KMS-11 (cell line): ENCODE measurements at regions not wholly inside any gene's neighbourhood (a gene's known extent, or its start where the extent isn't known, plus 50 kb on each side); places are given as distances from the start of the nearest gene placed in this dataset.

Experiments used
- H2AFZ ChIP-seq: fragments of 200-600 bp; sonication (generic); 2 replicates; pipeline ENCODE4 v1.6.1; 2016; ENCODE audit warnings: antibody characterized with exemption, mixed run types, low read depth
- H3K27ac ChIP-seq: fragments of 200-600 bp; sonication (generic); 2 replicates; pipeline ENCODE4 v1.6.1; 2016; ENCODE audit warnings: mild to moderate bottlenecking, mixed run types
- H3K27me3 ChIP-seq: fragments of 200-600 bp; sonication (generic); 2 replicates; pipeline ENCODE4 v1.6.1; 2017; ENCODE audit warnings: mild to moderate bottlenecking, low read depth, mixed run types, moderate library complexity; ENCODE audit not compliant: insufficient read depth
- H3K36me3 ChIP-seq: fragments of 200-600 bp; sonication (generic); 2 replicates; pipeline ENCODE4 v1.6.1; 2017; ENCODE audit warnings: mild to moderate bottlenecking, mixed run types; ENCODE audit not compliant: insufficient read depth
- H3K4me1 ChIP-seq: fragments of 200-600 bp; sonication (generic); 2 replicates; pipeline ENCODE4 v1.6.1; 2016; ENCODE audit warnings: mild to moderate bottlenecking, low read depth, mixed run types; ENCODE audit not compliant: poor library complexity, severe bottlenecking
- H3K4me2 ChIP-seq: fragments of 200-600 bp; sonication (generic); 2 replicates; pipeline ENCODE4 v1.7.0; 2016; ENCODE audit warnings: mild to moderate bottlenecking, mixed run types
- H3K4me3 ChIP-seq: fragments of 200-600 bp; sonication (generic); IDR thresholded peaks from 2 replicates; pipeline ENCODE4 v1.6.1; 2017; ENCODE audit warnings: low read depth, low read length, mixed read lengths; ENCODE audit not compliant: insufficient read depth
- H3K79me2 ChIP-seq: fragments of 200-600 bp; sonication (generic); 2 replicates; pipeline ENCODE4 v1.6.1; 2016; ENCODE audit warnings: low read depth, mixed run types; ENCODE audit not compliant: insufficient read depth
- H3K9ac ChIP-seq: fragments of 200-600 bp; sonication (generic); 2 replicates; pipeline ENCODE4 v1.6.1; 2016; ENCODE audit warnings: mild to moderate bottlenecking, mixed run types
- H4K20me1 ChIP-seq: fragments of 200-600 bp; sonication (generic); 2 replicates; pipeline ENCODE4 v1.6.1; 2016; ENCODE audit warnings: mild to moderate bottlenecking, mixed run types; ENCODE audit not compliant: insufficient read depth
- CTCF ChIP-seq: fragments of 200-600 bp; sonication (generic); conservative IDR thresholded peaks from 2 replicates; pipeline ENCODE4 v1.6.1; 2017; ENCODE audit warnings: low read depth, mild to moderate bottlenecking, antibody characterized with exemption, low read length, moderate library complexity, mixed read lengths

- Histone ChIP-seq H3K36me3 (no peaks in the 10 kb centered on the region), H3K4me2 (no peak overlapping the region), H2AFZ (no peak overlapping the region), H3K4me3 (no peak overlapping the region), H4K20me1 (no peaks in the 10 kb centered on the region), H3K27ac (no peak overlapping the region), H3K4me1 (no peaks in the 10 kb centered on the region), H3K9ac (no peak overlapping the region), H3K79me2 (no peaks in the 10 kb centered on the region), H3K27me3 (no peaks in the 10 kb centered on the region)
- no peak for TF ChIP-seq CTCF
These were observed 1067.2 kb downstream of the TMTC2 start for GRCh38 chr12:83753904-83754303.

- no peak overlapping the region for H3K4me2 ChIP-seq
- no peaks in the 10 kb centered on the region for H3K4me1 ChIP-seq
- H3K9ac ChIP-seq = no peak overlapping the region
- no peak overlapping the region for H2AFZ ChIP-seq
- no peak overlapping the region for H3K27ac ChIP-seq
- no peak overlapping the region for H3K4me3 ChIP-seq
- H3K27me3 ChIP-seq = no peaks in the 10 kb centered on the region
- no peak for TF ChIP-seq CTCF
- no peaks in the 10 kb centered on the region for H3K36me3 ChIP-seq
- no peaks in the 10 kb centered on the region for H4K20me1 ChIP-seq
- H3K79me2 ChIP-seq = no peaks in the 10 kb centered on the region
These were observed 1066.5 kb downstream of the TMTC2 start for GRCh38 chr12:83753205-83753604.

GRCh38 chr12:83739607-83740006, 1052.9 kb downstream of the TMTC2 start:
- H3K27ac ChIP-seq = no peak overlapping the region
- H4K20me1 ChIP-seq = no peaks in the 10 kb centered on the region
- H3K79me2 ChIP-seq = no peaks in the 10 kb centered on the region
- no peaks in the 10 kb centered on the region for H3K4me1 ChIP-seq
- no peaks in the 10 kb centered on the region for H3K27me3 ChIP-seq
- no peak overlapping the region for H3K4me3 ChIP-seq
- no peak for TF ChIP-seq CTCF
- no peak overlapping the region for H3K9ac ChIP-seq
- no peak overlapping the region for H2AFZ ChIP-seq
- no peak overlapping the region for H3K4me2 ChIP-seq
- H3K36me3 ChIP-seq = no peaks in the 10 kb centered on the region

- H3K79me2 ChIP-seq = no peaks in the 10 kb centered on the region
- no peaks in the 10 kb centered on the region for H3K27me3 ChIP-seq
- no peak overlapping the region for H3K9ac ChIP-seq
- H3K36me3 ChIP-seq = no peaks in the 10 kb centered on the region
- no peak overlapping the region for H3K4me3 ChIP-seq
- no peaks in the 10 kb centered on the region for H3K4me1 ChIP-seq
- no peak overlapping the region for H3K27ac ChIP-seq
- H2AFZ ChIP-seq = no peak overlapping the region
- no peak for TF ChIP-seq CTCF
- H3K4me2 ChIP-seq = no peak overlapping the region
- no peaks in the 10 kb centered on the region for H4K20me1 ChIP-seq
These were observed 1024.1 kb downstream of the TMTC2 start for GRCh38 chr12:83710851-83711250.

GRCh38 chr12:83709899-83710298, 1023.2 kb downstream of the TMTC2 start:
- Histone ChIP-seq H3K36me3 (no peaks in the 10 kb centered on the region), H3K4me1 (no peaks in the 10 kb centered on the region), H3K9ac (no peak overlapping the region), H4K20me1 (no peaks in the 10 kb centered on the region), H3K4me2 (no peak overlapping the region), H3K27ac (no peak overlapping the region), H2AFZ (no peak overlapping the region), H3K27me3 (no peaks in the 10 kb centered on the region), H3K4me3 (no peak overlapping the region), H3K79me2 (no peaks in the 10 kb centered on the region)
- no peak for TF ChIP-seq CTCF
